ENCODE measurements at regions not wholly inside any gene's neighbourhood (a gene's known extent, or its start where the extent isn't known, plus 50 kb on each side); places are given as distances from the start of the nearest gene placed in this dataset.

GRCh38 chr15:31274496-31275330 is 51.9 kb upstream of the KLF13 start:
- no peak for DNase-seq (ENCODE audit: low read depth)

GRCh38 chr15:31275331-31276262 is 51.0 kb upstream of the KLF13 start:
- DNase-seq (ENCODE audit: low read depth), result no peak

DNA sequence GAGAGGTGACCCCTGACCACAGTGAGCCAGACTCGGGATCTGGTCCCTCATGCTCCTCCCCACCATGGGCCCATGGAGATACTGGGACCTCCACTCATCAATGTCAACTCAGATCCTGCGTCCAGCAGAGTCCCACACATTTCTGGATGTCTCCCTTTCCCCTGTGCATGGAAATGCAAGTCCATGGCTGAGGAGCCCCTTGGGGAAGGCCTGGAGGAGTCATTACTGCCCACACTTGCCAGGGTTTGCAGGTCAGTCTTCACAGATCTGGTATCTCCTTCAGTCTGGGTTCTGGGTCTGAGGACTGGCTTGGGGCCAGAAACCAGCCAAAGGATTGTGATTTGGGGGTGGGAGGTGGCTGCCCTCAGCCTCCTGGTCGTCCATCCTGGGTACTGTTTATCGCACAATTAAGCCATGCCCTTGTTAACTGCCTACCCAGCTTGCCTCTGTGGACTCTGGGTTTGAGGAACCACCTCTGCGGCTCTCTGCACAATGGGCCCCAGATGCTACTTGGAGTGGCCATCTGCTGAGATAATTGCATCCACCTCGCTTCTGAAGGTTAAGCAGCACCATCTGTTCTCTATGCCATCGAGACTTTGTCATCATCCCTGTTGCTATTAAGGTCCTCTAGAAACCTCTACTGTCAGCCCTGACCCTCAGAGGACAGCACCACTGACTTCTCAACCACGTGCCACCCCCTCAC is 49.9 kb upstream of the KLF13 start:
- DNase-seq (ENCODE audit: low read depth), result no peak

All from T-helper 22 cell (primary cell).